RPMI8226 (cell line): ENCODE measurements at regions not wholly inside any gene's neighbourhood (a gene's known extent, or its start where the extent isn't known, plus 50 kb on each side); places are given as distances from the start of the nearest gene placed in this dataset.
"Not testable (repeated sequence)": the region's sequence is repeated elsewhere in the genome, so short reads cannot be mapped to it uniquely, and the experiment has no call there.

Experiments used
- DNase-seq: peaks from one replicate; pipeline ENCODE4 v3.0.0-alpha.2; 2015

GRCh38 chr2:224260372-224261020, 141.4 kb downstream of the FAM124B start:
- DNase-seq, result no peak

GRCh38 chr2:224259831-224260230, 142.1 kb downstream of the FAM124B start:
- DNase-seq, result no peak

- DNase-seq, result no peak
These were observed 143.8 kb downstream of the FAM124B start for GRCh38 chr2:224258059-224258458.

DNA sequence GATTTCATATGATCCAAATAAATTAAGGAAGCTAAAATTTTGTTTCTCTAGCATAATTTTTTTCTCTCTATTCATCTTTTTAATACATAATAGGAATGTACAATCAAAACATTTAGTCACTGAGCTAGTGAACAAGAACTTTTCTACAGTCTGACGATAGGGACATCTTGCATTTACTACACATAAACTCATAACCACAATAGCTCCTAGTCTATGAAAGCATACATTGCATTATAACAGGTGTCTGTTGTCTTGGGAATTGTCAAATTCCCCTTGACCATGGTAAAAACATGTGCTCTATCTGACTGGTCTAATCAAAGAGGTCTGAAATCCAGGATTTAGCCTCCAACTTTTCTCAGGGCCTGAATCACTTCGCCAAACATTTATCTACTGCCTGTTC, 144.8 kb downstream of the FAM124B start:
- no peak for DNase-seq

DNA sequence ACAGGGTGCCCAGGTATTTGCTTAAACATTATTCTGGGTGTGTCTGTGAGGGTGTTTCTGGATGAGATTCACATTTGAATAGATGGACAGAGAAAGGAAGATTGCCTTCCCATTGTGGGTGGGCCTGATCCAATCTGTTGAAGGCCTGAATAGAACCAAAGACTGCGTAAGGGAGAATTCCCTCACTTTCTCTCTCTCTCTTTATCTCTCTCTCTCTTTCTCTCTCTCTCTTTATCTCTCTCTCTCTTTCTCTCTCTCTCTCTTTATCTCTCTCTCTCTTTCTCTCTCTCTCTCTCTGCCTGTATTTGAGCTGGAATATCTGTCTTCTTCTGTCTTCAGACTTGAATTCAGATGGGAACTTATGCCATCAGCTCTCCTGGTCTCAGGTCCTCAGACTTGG, 148.4 kb downstream of the FAM124B start:
- no peak for DNase-seq

GRCh38 chr2:224252631-224253030, 149.3 kb downstream of the FAM124B start:
- DNase-seq, result no peak

- DNase-seq, result no peak
These were observed 152.9 kb downstream of the FAM124B start for GRCh38 chr2:224248944-224249371.

GRCh38 chr2:224242561-224242960, 159.3 kb downstream of the FAM124B start:
- no peak for DNase-seq

DNA sequence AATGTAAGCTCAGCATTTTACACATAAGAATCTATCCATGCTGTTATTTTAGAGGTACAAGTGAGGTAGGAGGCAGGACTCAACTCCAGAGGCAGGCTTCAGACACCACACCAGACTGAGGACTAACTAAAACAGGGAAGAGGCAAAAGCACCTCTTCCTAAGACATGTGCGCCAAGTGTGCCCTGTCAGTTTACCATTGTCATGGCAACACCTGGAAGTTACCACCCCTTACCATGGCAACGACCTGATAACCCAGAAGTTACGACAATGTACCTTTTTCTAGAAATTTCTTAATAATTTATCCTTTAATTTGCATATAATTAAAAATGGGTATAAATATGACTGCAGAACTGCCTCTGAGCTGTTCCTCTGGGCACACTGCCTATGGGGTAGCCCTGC, 160.1 kb downstream of the FAM124B start:
- no peak for DNase-seq

GRCh38 chr2:224241001-224241400, 160.9 kb downstream of the FAM124B start:
- DNase-seq, result no peak

DNA sequence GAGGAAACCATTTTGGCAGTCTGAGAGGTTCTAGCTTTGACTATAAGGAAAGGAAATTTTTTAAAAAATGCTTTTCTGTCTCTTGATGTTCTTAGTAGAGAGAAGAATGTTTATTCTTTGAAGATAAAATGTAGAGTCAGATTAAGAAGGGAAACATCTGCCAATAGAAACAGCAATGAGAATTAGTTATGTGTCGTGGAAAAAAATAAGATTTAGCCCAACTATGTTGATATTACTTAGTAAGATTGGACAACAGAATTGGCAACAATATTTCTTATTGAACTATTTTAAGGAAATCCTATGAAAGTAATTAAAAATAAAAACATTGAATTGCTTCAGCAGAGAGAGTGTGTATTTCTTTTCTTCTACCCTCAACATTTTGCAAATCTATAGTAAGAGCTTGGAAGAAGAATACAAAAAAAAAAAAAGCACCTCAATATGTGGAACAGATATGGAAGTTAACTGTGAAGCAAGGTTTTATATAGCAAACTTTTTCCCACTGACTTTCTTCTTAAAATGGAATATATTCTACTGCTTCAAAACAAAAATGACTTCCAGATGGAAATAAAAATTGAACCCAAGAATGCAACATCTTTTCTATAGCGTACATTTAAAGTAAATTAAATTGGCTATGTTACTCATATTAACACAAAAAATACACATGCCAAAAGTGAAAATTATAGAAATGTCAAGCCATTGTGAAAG, 177.9 kb downstream of the FAM124B start:
- no peak for DNase-seq

- DNase-seq, result no peak
These were observed 178.9 kb downstream of the FAM124B start for GRCh38 chr2:224222974-224223373.

DNA sequence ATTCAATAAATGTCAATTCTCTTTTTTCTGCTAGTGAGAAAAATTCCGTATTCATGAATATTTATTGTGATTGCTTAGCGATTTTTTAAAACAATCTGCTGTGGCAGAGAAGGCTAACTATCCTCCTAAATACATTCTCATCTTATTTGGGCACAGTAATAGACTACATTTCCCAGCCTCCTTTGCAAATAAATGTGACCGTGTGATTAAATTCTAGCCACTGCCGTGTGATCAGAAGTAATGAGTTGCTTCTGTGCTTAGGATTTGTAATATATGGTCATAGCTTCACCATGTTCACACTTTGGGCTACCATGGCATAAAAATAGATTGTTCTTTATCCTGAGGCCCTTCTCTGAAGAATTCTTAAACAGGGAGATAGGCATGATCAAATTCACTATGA, 179.6 kb downstream of the FAM124B start:
- DNase-seq, result no peak

DNA sequence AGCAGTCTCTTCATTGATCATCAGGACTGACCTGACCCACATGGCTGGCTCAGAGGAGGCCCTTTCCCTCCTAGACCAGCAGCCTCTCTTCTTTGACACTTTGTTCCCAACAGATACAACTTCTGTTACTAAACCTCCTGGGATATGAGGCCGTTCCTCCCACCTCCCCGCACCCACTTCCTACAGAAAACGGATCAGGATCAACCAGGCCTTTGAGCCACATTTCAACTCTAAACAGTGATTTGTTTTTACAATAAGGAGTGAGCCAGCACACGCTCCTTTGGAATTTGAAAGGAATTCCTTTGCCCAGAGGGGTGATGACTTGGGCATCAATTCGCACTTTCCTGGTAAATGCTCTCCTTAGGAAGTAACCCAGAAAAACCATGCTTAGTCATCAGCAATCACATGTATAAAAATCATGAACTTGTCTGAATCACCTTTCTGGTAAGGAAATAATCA, 180.4 kb downstream of the FAM124B start:
- no peak for DNase-seq

GRCh38 chr2:224220586-224221255, 181.2 kb downstream of the FAM124B start:
- no peak for DNase-seq

DNA sequence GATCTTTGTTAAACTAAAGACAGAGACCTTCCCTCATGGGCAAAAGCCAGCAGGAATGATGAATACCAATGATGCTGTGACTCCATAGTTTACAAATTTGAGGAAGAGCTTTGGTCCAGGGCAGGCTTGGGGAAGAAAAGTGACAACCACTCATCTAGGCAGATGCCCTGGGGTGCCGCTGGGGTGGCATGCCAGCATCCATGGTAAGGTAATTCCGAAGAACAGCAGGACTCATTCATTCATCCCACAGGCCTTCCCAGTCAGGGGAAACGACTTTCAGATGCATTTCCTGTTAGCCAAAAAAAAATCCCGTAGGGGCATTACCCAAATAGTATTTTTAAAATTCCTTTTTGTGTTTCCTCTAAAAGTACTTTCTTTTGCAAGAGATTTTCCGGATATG, 180.7 kb upstream of the SERPINE2 start:
- DNase-seq, result no peak

DNA sequence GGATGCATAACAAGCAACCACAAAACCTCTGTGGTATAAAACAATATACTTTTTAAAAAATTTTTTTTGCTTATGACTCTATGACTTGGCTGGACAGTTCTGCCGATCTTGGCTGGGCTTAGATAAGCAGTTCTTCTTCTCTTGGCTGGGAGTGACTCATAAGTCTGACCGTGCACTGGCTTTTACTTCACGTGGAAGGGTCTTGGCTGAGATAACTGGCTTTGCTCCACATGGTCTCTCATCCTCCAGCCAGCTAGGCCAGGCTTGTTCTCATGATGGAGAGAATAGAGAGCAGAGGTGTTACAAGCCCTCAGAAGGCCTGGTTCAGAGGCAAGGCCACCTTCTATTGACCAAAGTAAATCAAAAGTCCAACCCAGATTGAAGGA, 178.9 kb upstream of the SERPINE2 start:
- DNase-seq, result no peak

DNA sequence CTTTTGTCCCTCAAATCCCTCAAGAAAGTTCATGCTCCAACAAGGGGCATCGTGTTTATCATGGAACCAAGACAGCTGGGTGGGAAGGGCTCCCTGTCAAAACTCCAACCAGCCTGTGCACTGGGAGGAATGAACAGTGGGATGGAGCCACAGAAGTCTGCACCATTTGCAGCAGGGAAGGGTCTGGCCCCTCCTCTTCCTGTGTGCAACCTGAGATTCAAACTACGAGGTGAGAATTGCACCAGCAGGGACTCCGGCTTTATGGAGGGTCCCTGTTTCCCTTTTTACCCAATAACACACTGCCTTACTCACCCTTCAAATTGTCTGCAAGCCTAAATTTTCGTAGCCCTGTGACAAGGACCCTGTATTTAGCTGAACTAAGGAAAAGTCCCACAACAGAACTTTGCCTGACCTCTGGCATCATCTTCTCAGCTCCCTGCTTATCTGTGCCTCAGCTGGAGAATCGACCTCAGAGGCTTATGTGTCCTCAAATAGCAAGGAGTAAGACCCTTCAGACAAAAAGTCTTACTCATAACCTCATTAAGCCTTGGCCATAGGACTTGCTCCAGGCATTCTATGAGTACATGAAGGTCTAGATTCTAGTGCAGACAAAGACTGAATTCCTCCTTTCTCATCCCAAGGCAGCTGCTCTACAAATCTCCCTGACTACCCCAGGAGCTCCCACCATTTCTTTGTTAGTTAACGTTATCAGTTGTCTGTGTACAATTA, 178.3 kb upstream of the SERPINE2 start:
- DNase-seq, result no peak

- not testable (repeated sequence) for DNase-seq
These were observed 176.5 kb upstream of the SERPINE2 start for GRCh38 chr2:224215611-224216010.

DNA sequence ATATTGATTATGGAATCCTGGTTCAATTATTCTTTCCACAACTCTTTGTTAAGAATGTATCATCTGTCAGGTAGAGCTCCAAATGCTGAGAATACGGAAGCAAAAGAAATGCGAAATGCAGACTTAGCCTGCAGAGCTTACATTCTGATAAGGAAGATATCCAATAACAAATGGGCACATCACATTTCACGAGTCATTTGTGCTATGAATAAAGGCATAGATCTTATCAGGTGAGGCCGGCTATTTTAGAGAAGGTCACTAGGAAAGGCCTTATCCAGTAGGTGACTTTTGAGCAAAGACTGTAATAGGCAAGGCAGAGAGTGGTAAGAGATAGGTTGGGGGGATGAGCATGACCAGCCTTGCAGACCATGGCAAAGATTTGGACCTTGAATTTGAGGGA, 174.3 kb upstream of the SERPINE2 start:
- DNase-seq, result no peak

DNA sequence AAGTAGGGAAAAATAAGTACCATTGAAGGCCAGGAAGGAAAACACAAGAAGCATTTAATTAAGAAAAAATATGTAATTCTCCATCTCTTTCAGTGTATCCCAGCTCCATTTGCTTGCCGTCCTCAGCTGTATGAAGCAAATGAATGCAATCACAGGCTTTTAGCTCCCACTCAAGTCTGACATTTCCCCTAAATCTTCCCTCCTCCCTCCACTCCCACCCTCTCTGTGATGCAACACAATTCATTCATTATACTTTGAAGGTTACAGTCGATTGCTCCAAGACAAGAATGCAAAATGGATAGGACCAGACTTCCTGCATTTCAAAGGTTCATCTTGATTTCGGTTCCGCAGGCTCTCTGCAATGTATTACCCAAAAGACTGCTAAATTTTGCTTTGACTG, 172.7 kb upstream of the SERPINE2 start:
- DNase-seq, result no peak

- DNase-seq, result no peak
These were observed 172.0 kb upstream of the SERPINE2 start for GRCh38 chr2:224211181-224211480.

- DNase-seq, result no peak
These were observed 171.4 kb upstream of the SERPINE2 start for GRCh38 chr2:224210286-224211180.
